Renal cortex interstitium (tissue), 11 donors: ENCODE measurements at regions not wholly inside any gene's neighbourhood (a gene's known extent, or its start where the extent isn't known, plus 50 kb on each side); places are given as distances from the start of the nearest gene placed in this dataset.
"Not testable (repeated sequence)": the region's sequence is repeated elsewhere in the genome, so short reads cannot be mapped to it uniquely, and the experiment has no call there.

Source experiments
- DNase-seq, 11 donors: peaks; one replicate each; pipeline ENCODE4 v3.0.0-alpha.2; 2013; ENCODE audit warnings: low read depth in 9 of 11, low spot score in 4 of 11; ENCODE audit errors: extremely low read depth in 1 of 11

DNA sequence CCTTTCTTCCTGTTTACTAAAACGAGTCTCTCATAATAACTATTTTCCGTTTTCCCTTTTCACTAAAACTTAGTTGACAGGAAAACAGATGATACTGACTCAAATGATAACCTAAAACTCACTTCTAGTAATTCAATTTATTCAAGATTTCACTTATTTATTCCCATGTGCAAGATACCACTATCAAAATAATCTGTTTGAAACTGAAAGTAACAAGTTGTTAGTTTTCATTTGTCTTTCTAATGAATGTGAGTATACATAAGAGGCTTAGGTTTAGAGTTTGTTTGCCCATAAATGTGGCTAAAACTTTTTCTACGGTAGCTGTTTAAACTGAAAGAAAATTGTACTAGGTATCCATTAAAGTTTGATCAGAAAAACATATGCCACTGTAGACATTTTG is 314.9 kb upstream of the STEAP1 start:
- no peak for DNase-seq

GRCh38 chr7:89845952-89846351 is 308.3 kb upstream of the STEAP1 start:
- no peak for DNase-seq

DNA sequence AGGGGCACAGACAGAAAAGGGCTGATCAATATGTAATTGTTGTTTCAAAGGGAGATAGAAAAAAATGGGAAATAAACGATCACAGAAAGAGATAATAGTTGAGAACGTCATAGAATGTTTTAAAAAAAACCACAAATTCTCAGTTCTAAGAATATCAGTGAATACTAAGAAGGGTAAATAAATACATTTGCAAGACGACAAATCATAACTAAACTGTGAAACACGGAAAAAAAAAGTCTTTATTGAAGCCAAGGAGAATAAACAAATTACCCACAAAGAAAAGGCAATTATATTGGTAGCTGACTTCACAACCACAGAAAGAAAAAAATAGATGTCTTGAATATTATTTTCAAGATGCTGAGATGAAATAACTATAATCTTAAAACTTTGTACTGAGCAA is 305.2 kb upstream of the STEAP1 start:
- DNase-seq = no peak

GRCh38 chr7:89857053-89857452 is 297.2 kb upstream of the STEAP1 start:
- not testable (repeated sequence) for DNase-seq

GRCh38 chr7:89857767-89858166 is 296.5 kb upstream of the STEAP1 start:
- no peak for DNase-seq

- no peak for DNase-seq
Measured at GRCh38 chr7:89887489-89887888, 266.8 kb upstream of the STEAP1 start.

- DNase-seq = no peak
Measured at GRCh38 chr7:89908736-89909135, 245.5 kb upstream of the STEAP1 start.

GRCh38 chr7:89914711-89915110 is 239.6 kb upstream of the STEAP1 start:
- DNase-seq = peak in 6 of 11 donors; percentile 3 to 17 (median 8)

- no peak for DNase-seq
Measured at GRCh38 chr7:89926194-89926593, 228.1 kb upstream of the STEAP1 start.

- DNase-seq = no peak
Measured at GRCh38 chr7:89926701-89927100, 227.6 kb upstream of the STEAP1 start.

DNA sequence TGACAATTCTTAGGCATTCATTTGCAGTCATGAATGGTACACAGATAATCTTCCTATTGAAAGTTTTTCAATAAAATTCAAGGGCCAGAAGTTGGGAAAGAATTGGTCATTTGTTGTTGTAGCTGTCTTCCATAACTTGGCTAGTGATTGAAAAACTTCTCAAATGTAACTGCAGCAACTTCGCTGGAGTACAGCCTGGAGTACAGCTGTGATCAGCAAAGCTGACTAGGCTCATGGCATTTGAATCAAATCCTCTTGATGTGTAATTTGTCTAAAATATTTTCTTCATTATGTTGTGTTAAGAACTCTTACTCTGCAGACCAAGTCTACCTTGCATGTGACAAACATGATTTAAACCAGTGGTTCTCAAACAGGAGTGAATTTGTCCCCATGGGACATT is 226.5 kb upstream of the STEAP1 start:
- no peak for DNase-seq

GRCh38 chr7:89928451-89928850 is 225.8 kb upstream of the STEAP1 start:
- no peak for DNase-seq

GRCh38 chr7:89934101-89934500 is 220.2 kb upstream of the STEAP1 start:
- no peak for DNase-seq

GRCh38 chr7:89943525-89944050 is 210.7 kb upstream of the STEAP1 start:
- DNase-seq = no peak

DNA sequence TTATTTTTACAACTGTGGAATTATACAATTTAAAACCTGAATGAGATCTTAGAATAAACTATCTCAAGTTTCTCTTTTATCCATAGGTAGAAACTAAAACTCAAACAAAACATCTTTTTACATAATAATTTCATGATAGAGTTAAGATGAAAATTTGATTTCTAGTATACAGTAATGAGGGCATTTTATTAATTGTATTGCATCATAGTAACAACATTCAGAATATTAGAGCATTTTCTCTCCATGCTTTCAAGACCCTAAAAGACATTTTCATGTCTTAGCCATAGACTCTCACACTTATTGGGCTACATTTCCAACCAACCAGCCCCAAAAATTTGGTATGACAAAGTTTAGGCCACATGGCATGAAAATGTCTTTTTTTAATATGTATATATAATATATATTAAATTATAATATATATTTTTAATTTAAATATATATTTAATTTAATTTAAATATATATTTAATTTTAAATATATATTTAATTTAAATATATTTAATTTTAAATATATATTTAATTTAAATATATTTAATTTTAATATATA is 195.7 kb upstream of the STEAP1 start:
- DNase-seq = no peak

DNA sequence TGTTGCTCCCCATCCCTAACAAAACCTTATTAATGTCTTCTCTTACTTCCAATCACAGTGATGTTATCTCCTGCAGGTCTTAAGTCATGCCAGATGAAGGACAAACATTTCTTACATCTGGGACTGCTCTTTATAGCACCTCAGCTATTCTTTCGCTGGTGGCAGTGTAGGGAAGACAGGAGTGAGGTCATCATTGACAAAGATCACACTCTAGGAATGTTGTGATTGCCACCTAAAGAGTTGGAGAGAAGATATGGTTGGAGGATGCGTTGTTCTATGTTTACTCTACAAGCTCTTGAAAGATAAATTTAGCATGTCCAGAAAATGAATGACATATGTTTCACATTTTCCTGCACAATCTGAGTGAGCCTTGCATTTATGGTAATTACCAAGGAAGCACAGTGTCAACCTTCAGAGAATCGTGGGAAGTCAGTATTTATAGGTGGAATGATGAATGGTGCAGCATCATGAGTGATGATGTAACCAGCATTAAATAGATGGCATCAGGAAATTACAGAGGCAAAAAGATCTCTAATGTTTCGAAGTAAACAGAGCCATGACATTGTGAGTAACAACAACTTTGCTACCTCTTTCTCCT is 188.1 kb upstream of the STEAP1 start:
- no peak for DNase-seq

DNA sequence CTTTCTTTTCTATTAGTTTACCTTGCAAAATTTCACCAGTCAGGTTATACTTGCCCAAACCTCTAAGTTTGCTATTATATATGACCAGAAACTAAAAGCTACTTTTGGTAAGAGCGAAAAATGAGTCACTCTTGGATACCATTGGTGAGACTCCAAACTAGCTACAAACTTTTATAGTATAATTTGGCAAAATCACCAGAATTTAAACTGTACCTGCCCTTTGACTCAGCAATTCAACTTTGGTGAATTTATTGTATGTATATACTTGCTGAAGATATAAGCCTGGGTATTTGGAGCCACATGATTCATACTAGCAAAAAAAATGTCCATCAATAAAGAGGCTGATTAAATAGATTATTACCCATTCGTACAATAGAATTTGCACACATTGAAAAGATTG is 178.7 kb upstream of the STEAP1 start:
- no peak for DNase-seq

- no peak for DNase-seq
Measured at GRCh38 chr7:89987665-89988064, 166.6 kb upstream of the STEAP1 start.

- DNase-seq = no peak
Measured at GRCh38 chr7:89988074-89988473, 166.2 kb upstream of the STEAP1 start.

GRCh38 chr7:89989454-89989853 is 164.8 kb upstream of the STEAP1 start:
- DNase-seq = no peak

DNA sequence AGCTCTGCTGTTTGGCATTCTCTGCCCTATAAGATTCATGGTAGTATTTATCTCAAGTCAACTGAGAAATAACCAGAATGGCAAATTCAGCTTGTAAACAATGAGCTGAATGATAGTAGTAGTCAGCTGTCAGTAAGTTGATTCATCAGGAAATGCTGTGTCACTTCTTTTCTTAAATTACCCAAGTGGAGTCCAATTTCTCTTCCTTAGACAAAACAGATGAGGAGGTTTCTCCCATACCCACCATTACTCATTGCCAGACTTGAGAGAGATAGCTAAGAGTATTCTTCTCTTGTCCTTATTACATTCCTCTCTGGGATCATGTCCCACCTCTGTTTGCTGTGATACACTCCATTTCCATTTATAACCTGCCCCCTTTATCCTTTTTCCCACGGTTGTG is 159.8 kb upstream of the STEAP1 start:
- no peak for DNase-seq
